Mucosa of rectum (tissue), 2 donors: ENCODE measurements at regions not wholly inside any gene's neighbourhood (a gene's known extent, or its start where the extent isn't known, plus 50 kb on each side); places are given as distances from the start of the nearest gene placed in this dataset.

Source experiments
- H3K27ac ChIP-seq, 2 donors: one replicate each; pipeline ENCODE4 v1.7.0; 2013; ENCODE audit warnings: inconsistent platforms in 2 of 2, low read depth in 2 of 2, low read length in 2 of 2
- H3K27me3 ChIP-seq, 2 donors: one replicate each; pipeline ENCODE4 v1.7.0; 2013; ENCODE audit warnings: low read length in 2 of 2; ENCODE audit not compliant: control insufficient read depth in 2 of 2, insufficient read depth in 2 of 2
- H3K36me3 ChIP-seq, 2 donors: one replicate each; pipeline ENCODE4 v1.7.0; 2013; ENCODE audit warnings: low read length in 2 of 2; ENCODE audit not compliant: control insufficient read depth in 2 of 2, insufficient read depth in 2 of 2
- H3K4me1 ChIP-seq, 2 donors: one replicate each; pipeline ENCODE4 v1.7.0; 2013; ENCODE audit warnings: low read length in 2 of 2, mild to moderate bottlenecking in 1 of 2; ENCODE audit not compliant: control insufficient read depth in 2 of 2, insufficient read depth in 2 of 2
- H3K4me3 ChIP-seq, 2 donors: one replicate each; pipeline ENCODE4 v1.7.0; 2013; ENCODE audit warnings: low read length in 2 of 2
- H3K9ac ChIP-seq, 2 donors: one replicate each; pipeline ENCODE4 v1.7.0; 2013; ENCODE audit warnings: low read length in 2 of 2, low read depth in 1 of 2, mild to moderate bottlenecking in 1 of 2
- H3K9me3 ChIP-seq, 2 donors: one replicate each; pipeline ENCODE4 v1.7.0; 2013; ENCODE audit warnings: low read length in 2 of 2; ENCODE audit not compliant: control insufficient read depth in 2 of 2
- donor health status: healthy.
- donor health status: Normal muscosa, but diverticular disease.

GRCh38 chr20:21033817-21034216, 72.3 kb downstream of the LINC00237 start:
- H3K36me3 ChIP-seq, result no peaks in the 10 kb centered on the region
- H3K27me3 ChIP-seq, result no peaks in the 10 kb centered on the region
- H3K27ac ChIP-seq, result no peak overlapping the region

GRCh38 chr20:21031666-21032065, 74.5 kb downstream of the LINC00237 start:
- no peaks in the 10 kb centered on the region for H3K27me3 ChIP-seq
- no peaks in the 10 kb centered on the region for H3K4me1 ChIP-seq
- no peak overlapping the region for H3K9ac ChIP-seq
- H3K36me3 ChIP-seq, result no peaks in the 10 kb centered on the region
- H3K27ac ChIP-seq, result no peak overlapping the region
- H3K4me3 ChIP-seq, result no peak overlapping the region
- H3K9me3 ChIP-seq, result no peaks in the 10 kb centered on the region

More at GRCh38 chr20:21033817-21034216, 72.3 kb downstream of the LINC00237 start:
- Histone ChIP-seq H3K4me3 (no peak overlapping the region), H3K9me3 (no peaks in the 10 kb centered on the region), H3K9ac (no peak overlapping the region), H3K4me1 (no peaks in the 10 kb centered on the region)

GRCh38 chr20:21029341-21029740, 76.8 kb downstream of the LINC00237 start:
- H3K36me3 ChIP-seq, result no peaks in the 10 kb centered on the region
- no peaks in the 10 kb centered on the region for H3K4me1 ChIP-seq
- H3K27ac ChIP-seq, result no peak overlapping the region
- no peak overlapping the region for H3K9ac ChIP-seq
- H3K27me3 ChIP-seq, result no peaks in the 10 kb centered on the region
- no peaks in the 10 kb centered on the region for H3K9me3 ChIP-seq
- H3K4me3 ChIP-seq, result no peak overlapping the region

GRCh38 chr20:21028921-21029320, 77.2 kb downstream of the LINC00237 start:
- no peaks in the 10 kb centered on the region for H3K4me1 ChIP-seq
- no peak overlapping the region for H3K27ac ChIP-seq
- no peak overlapping the region for H3K4me3 ChIP-seq
- no peak overlapping the region for H3K9ac ChIP-seq
- H3K9me3 ChIP-seq, result no peaks in the 10 kb centered on the region
- no peaks in the 10 kb centered on the region for H3K27me3 ChIP-seq
- H3K36me3 ChIP-seq, result no peaks in the 10 kb centered on the region

- Histone ChIP-seq H3K36me3 (no peaks in the 10 kb centered on the region), H3K9ac (no peak overlapping the region), H3K4me1 (no peaks in the 10 kb centered on the region), H3K4me3 (no peak overlapping the region), H3K9me3 (no peaks in the 10 kb centered on the region), H3K27ac (no peak overlapping the region), H3K27me3 (peaks cover 0 to 2% of the 10 kb centered on the region in 2 donors)
These were observed 77.7 kb downstream of the LINC00237 start for GRCh38 chr20:21028436-21028835.

- Histone ChIP-seq H3K27ac (no peak overlapping the region), H3K4me1 (no peaks in the 10 kb centered on the region), H3K4me3 (no peak overlapping the region), H3K27me3 (peaks cover 0 to 6% of the 10 kb centered on the region in 2 donors), H3K9ac (no peak overlapping the region), H3K36me3 (no peaks in the 10 kb centered on the region), H3K9me3 (no peaks in the 10 kb centered on the region)
These were observed 78.6 kb downstream of the LINC00237 start for GRCh38 chr20:21027569-21027968.

- no peaks in the 10 kb centered on the region for H3K36me3 ChIP-seq
- H3K9ac ChIP-seq, result no peak overlapping the region
- H3K9me3 ChIP-seq, result no peaks in the 10 kb centered on the region
- peaks cover 0 to 6% of the 10 kb centered on the region in 2 donors for H3K27me3 ChIP-seq
- no peak overlapping the region for H3K4me3 ChIP-seq
- H3K27ac ChIP-seq, result no peak overlapping the region
- H3K4me1 ChIP-seq, result no peaks in the 10 kb centered on the region
These were observed 79.2 kb downstream of the LINC00237 start for GRCh38 chr20:21026951-21027350.

- no peaks in the 10 kb centered on the region for H3K9me3 ChIP-seq
- no peaks in the 10 kb centered on the region for H3K36me3 ChIP-seq
- H3K9ac ChIP-seq, result no peak overlapping the region
- H3K4me1 ChIP-seq, result no peaks in the 10 kb centered on the region
- no peak overlapping the region for H3K4me3 ChIP-seq
- H3K27me3 ChIP-seq, result peaks cover 2 to 9% of the 10 kb centered on the region in 2 donors
- no peak overlapping the region for H3K27ac ChIP-seq
These were observed 81.7 kb downstream of the LINC00237 start for GRCh38 chr20:21024420-21024819.

GRCh38 chr20:21022925-21023324, 83.2 kb downstream of the LINC00237 start:
- Histone ChIP-seq H3K36me3 (no peaks in the 10 kb centered on the region), H3K27me3 (peaks cover 2 to 9% of the 10 kb centered on the region in 2 donors), H3K9ac (no peak overlapping the region), H3K27ac (no peak overlapping the region), H3K9me3 (no peaks in the 10 kb centered on the region), H3K4me1 (no peaks in the 10 kb centered on the region), H3K4me3 (no peak overlapping the region)

GRCh38 chr20:21021472-21021790, 84.7 kb downstream of the LINC00237 start:
- no peak overlapping the region for H3K9ac ChIP-seq
- H3K27ac ChIP-seq, result no peak overlapping the region
- no peaks in the 10 kb centered on the region for H3K9me3 ChIP-seq
- H3K4me1 ChIP-seq, result no peaks in the 10 kb centered on the region
- no peak overlapping the region for H3K4me3 ChIP-seq
- H3K27me3 ChIP-seq, result peaks cover 2 to 9% of the 10 kb centered on the region in 2 donors
- no peaks in the 10 kb centered on the region for H3K36me3 ChIP-seq
